ENCODE measurements at regions not wholly inside any gene's neighbourhood (a gene's known extent, or its start where the extent isn't known, plus 50 kb on each side); places are given as distances from the start of the nearest gene placed in this dataset.

GRCh38 chr3:157785102-157785826, 282.0 kb upstream of the VEPH1 start:
- no peak for TF ChIP-seq CTCF (conservative IDR thresholded peaks at IDR 0.05 in 1 of 2, IDR thresholded peaks at IDR 0.05 in 1 of 2; ENCODE audit: extremely low read depth in 1 of 2, insufficient read depth in 1 of 2, low read depth in 1 of 2, low read length in 2 of 2)
- TF ChIP-seq EZH2 (IDR thresholded peaks at IDR 0.05; ENCODE audit: borderline replicate concordance, low read length), result no peak

Measured in mammary epithelial cell (primary cell).